K562 (cell line): ENCODE measurements at regions not wholly inside any gene's neighbourhood (a gene's known extent, or its start where the extent isn't known, plus 50 kb on each side); places are given as distances from the start of the nearest gene placed in this dataset.

ENCODE experiments used
- ATAC-seq: fragments of 200-7000 bp; cut with Tn5 transposase; 3 replicates; pipeline ENCODE4 v1.9.1; 2020; ENCODE audit warnings: moderate library complexity
- BruUV-seq: library from RNA; stranded (reverse); fragments of 400-500 nt; replicated peaks from 2 replicates; lab custom pipeline; 2021; lab: Mats Ljungman, UMichigan
- CTCF ChIA-PET: fragments of 300-600 bp; formaldehyde crosslinking; extraction: SDS; loops from one replicate; lab custom pipeline; 2021; ENCODE audit warnings: low intra/inter-chr PET ratio; lab: Yijun Ruan, JAX
- POLR2A ChIA-PET: fragments of 300-600, 350-650 bp; sonication (Branson Sonifier 250); formaldehyde crosslinking; extraction: SDS; loops from one replicate; lab custom pipeline; 2021; ENCODE audit warnings: antibody characterized with exemption, inconsistent platforms; lab: Yijun Ruan, JAX
- DNase-seq, 4 experiments: peaks; one replicate each; pipeline versions ENCODE4 v3.0.0 to v3.0.0-alpha.2; 2011 to 2018; ENCODE audit warnings: low spot score in 3 of 4, mixed read lengths in 3 of 4; ENCODE audit errors: extremely low read depth in 1 of 4
- FAIRE-seq: peaks from 2 replicates; lab custom pipeline; 2011; peaks lifted over from hg19 to GRCh38; lab: Jason Lieb, UNC
- H2AFZ ChIP-seq: 2 replicates; pipeline ENCODE4 v1.6.0; 2011; ENCODE audit warnings: low read depth, low read length, control low read depth, inconsistent platforms
- H3K27ac ChIP-seq: fragments of 200-600 bp; 3 replicates; pipeline ENCODE4 v1.8.0; 2011; ENCODE audit warnings: low read depth, mild to moderate bottlenecking, control low read depth, inconsistent platforms, low read length, moderate library complexity, mixed read lengths; ENCODE audit errors: extremely low read depth
- H3K27me3 ChIP-seq, 2 experiments: fragments of 300-600 bp in 1 of 2; 2 replicates in 1 of 2; 3 replicates in 1 of 2; pipeline versions ENCODE4 v1.6.0 to v1.8.0; 2011; ENCODE audit warnings: inconsistent platforms in 2 of 2, low read length in 2 of 2, mild to moderate bottlenecking in 1 of 2, mixed read lengths in 1 of 2, moderate library complexity in 1 of 2; ENCODE audit not compliant: control insufficient read depth in 2 of 2, insufficient read depth in 2 of 2
- H3K36me3 ChIP-seq: fragments of 300-600 bp; 3 replicates; pipeline ENCODE4 v1.8.0; 2011; ENCODE audit warnings: mild to moderate bottlenecking, low read length, inconsistent platforms; ENCODE audit not compliant: control insufficient read depth, insufficient read depth
- H3K4me1 ChIP-seq, 2 experiments: fragments of 200-600 bp in 1 of 2; replicated peaks in 1 of 2; 2 replicates in 1 of 2; 3 replicates in 1 of 2; pipeline versions ENCODE4 v1.5.1 to v1.8.0; 2011; ENCODE audit warnings: inconsistent platforms in 2 of 2, low read length in 2 of 2, mild to moderate bottlenecking in 1 of 2, mixed read lengths in 1 of 2, moderate library complexity in 1 of 2; ENCODE audit not compliant: control insufficient read depth in 2 of 2, insufficient read depth in 2 of 2
- H3K4me2 ChIP-seq: 2 replicates; pipeline ENCODE4 v1.6.1; 2011; ENCODE audit warnings: low read length, control low read depth, inconsistent platforms, mixed read lengths; ENCODE audit not compliant: insufficient read depth
- H3K4me3 ChIP-seq: fragments of 200-600 bp; sonication (generic), shearing (Covaris generic); 2 replicates; pipeline ENCODE4 v1.5.1; 2016; ENCODE audit warnings: control low read depth, inconsistent platforms
- H3K79me2 ChIP-seq: fragments of 200-600 bp; 3 replicates; pipeline ENCODE4 v1.8.0; 2011; ENCODE audit warnings: low read length, inconsistent platforms; ENCODE audit not compliant: control insufficient read depth, insufficient read depth
- H3K9ac ChIP-seq, 2 experiments: 2 replicates each; pipeline versions ENCODE4 v1.6.0 to v1.6.1; 2011; ENCODE audit warnings: low read depth in 2 of 2, low read length in 2 of 2, control low read depth in 1 of 2, inconsistent platforms in 1 of 2, mild to moderate bottlenecking in 1 of 2, mixed read lengths in 1 of 2; ENCODE audit not compliant: insufficient read depth in 1 of 2
- H3K9me1 ChIP-seq: one replicate; pipeline ENCODE4 v1.6.0; 2011; ENCODE audit warnings: inconsistent platforms, mild to moderate bottlenecking, low read length, moderate library complexity; ENCODE audit not compliant: control insufficient read depth, insufficient read depth
- H3K9me3 ChIP-seq: replicated peaks from 2 replicates; pipeline ENCODE4 v1.5.1; 2011; ENCODE audit warnings: low read depth, low read length, inconsistent platforms; ENCODE audit not compliant: control insufficient read depth, insufficient read depth
- H4K20me1 ChIP-seq: replicated peaks from 2 replicates; pipeline ENCODE4 v1.6.1; 2011; ENCODE audit warnings: low read length, inconsistent platforms, mixed read lengths; ENCODE audit not compliant: control insufficient read depth, insufficient read depth
- ARID3A ChIP-seq: IDR thresholded peaks from 2 replicates; pipeline ENCODE4 v1.6.1; 2012; ENCODE audit warnings: low read depth, low read length, improper control_type of control experiment, borderline replicate concordance
- CHAMP1 ChIP-seq: fragments of 450-650 bp; IDR thresholded peaks from 2 replicates; pipeline ENCODE4 v1.6.1; 2016; ENCODE audit warnings: mild to moderate bottlenecking
- FOXJ2 ChIP-seq: fragments of 200-800 bp; sonication (Bioruptor generic); IDR thresholded peaks from 2 replicates; pipeline ENCODE4 v1.6.1; 2016; ENCODE audit warnings: missing genetic modification characterization, missing compliant biosample characterization
- HSF4 ChIP-seq: fragments of 250-450 bp; sonication (Bioruptor Pico); IDR thresholded peaks from 2 replicates; pipeline ENCODE4 v2.1.2; 2022; ENCODE audit warnings: mild to moderate bottlenecking, moderate library complexity, borderline replicate concordance
- MAFF ChIP-seq: IDR thresholded peaks from 2 replicates; pipeline ENCODE4 v1.6.1; 2012; ENCODE audit warnings: low read length, improper control_type of control experiment
- MCM7 ChIP-seq, 2 experiments: fragments of 450-650 bp; IDR thresholded peaks; 2 replicates each; pipeline ENCODE4 v1.6.1; 2016 to 2018
- MECOM ChIP-seq: fragments of 250-450 bp; sonication (Bioruptor Pico); IDR thresholded peaks from 2 replicates; pipeline ENCODE4 v1.8.0; 2022; ENCODE audit warnings: inconsistent platforms
- PRPF4 ChIP-seq: fragments of 200-400 bp; formaldehyde crosslinking; IDR thresholded peaks from one replicate; pipeline ENCODE4 v1.6.1; 2017; ENCODE audit warnings: low read length, low read depth, mild to moderate bottlenecking; ENCODE audit not compliant: insufficient read depth, poor library complexity, severe bottlenecking
- SAFB ChIP-seq: fragments of 200-400 bp; formaldehyde crosslinking; IDR thresholded peaks from 2 replicates; pipeline ENCODE4 v1.6.1; 2017; ENCODE audit warnings: low read depth, low read length, borderline replicate concordance
- SAFB2 ChIP-seq: fragments of 200-400 bp; formaldehyde crosslinking; IDR thresholded peaks from 2 replicates; pipeline ENCODE4 v1.6.1; 2018; ENCODE audit warnings: borderline replicate concordance, low read length, low read depth, moderate library complexity; ENCODE audit not compliant: severe bottlenecking
- SIN3A ChIP-seq, 2 experiments: fragments of 150-350 bp in 1 of 2; IDR thresholded peaks; 2 replicates each; pipeline ENCODE4 v1.6.1; 2011 to 2016; ENCODE audit warnings: borderline replicate concordance in 2 of 2, low read depth in 2 of 2, low read length in 2 of 2, mild to moderate bottlenecking in 2 of 2, moderate library complexity in 2 of 2; ENCODE audit not compliant: control insufficient read depth in 1 of 2
- ZNF239 ChIP-seq: fragments of 250-450 bp; sonication (Bioruptor Pico); IDR thresholded peaks from 2 replicates; pipeline ENCODE4 v1.4.0; 2020; ENCODE audit warnings: mild to moderate bottlenecking
- ZNF354B ChIP-seq: fragments of 250-450 bp; sonication (Bioruptor Pico); IDR thresholded peaks from 2 replicates; pipeline ENCODE4 v1.4.0; 2020
- WGBS: fragments of 100-300 bp; shearing (Covaris generic); methylation state at CpG from one replicate; pipeline ENCODE4 v1.1.6; 2016; ENCODE audit warnings: low coverage, mixed read lengths; ENCODE audit not compliant: insufficient coverage; ENCODE audit errors: missing lambda C conversion rate; 5-methylcytosine and 5-hydroxymethylcytosine counted together
- in situ Hi-C: fragments of 300-500 bp; cut with MboI; formaldehyde crosslinking; loops from 4 replicates; pipeline ENCODE4 v1.15.0; 2018; ENCODE audit warnings: inconsistent platforms, mixed read lengths
- intact Hi-C: fragments of 100-400 bp; cut with micrococcal nuclease; formaldehyde crosslinking; loops from 2 replicates; pipeline ENCODE4 v1.14.2; 2022

- ATAC-seq, result no peak
- H3K4me3 ChIP-seq, result no peak overlapping the region
- H3K27ac ChIP-seq, result no peak overlapping the region
- intact Hi-C loops, result no loop called here
- TF ChIP-seq MCM7 (IDR thresholded peaks at IDR 0.05) (no peak), ZNF239 (CRISPR knock-in tag) (no peak), HSF4 (CRISPR knock-in tag) (no peak), ZNF354B (CRISPR knock-in tag) (no peak), SIN3A (IDR thresholded peaks at IDR 0.05; ENCODE audit: borderline replicate concordance in 2 of 2, control insufficient read depth in 1 of 2, low read depth in 2 of 2, low read length in 2 of 2) (no peak)
- peaks cover 0 to 3% of the 10 kb centered on the region in 2 experiments; a peak in 1 of 5 replicates for H3K4me1 ChIP-seq
- no peaks in the 10 kb centered on the region for H3K36me3 ChIP-seq
- BruUV-seq, result no TSS peak
- CTCF ChIA-PET, result no interaction called here
- POLR2A ChIA-PET, result interaction anchor here (0.7 kb wide), 1 partner anchor 14 kb away, joined by 3 read pairs; no protein-coding TSS in a partner anchor
- no peaks in the 10 kb centered on the region for H4K20me1 ChIP-seq
- H3K9me1 ChIP-seq, result no peaks in the 10 kb centered on the region
- under 1% methylated on average over 11 of the region's 11 CpGs for WGBS
- DNase-seq, result no peak
- no peaks in the 10 kb centered on the region for H3K9me3 ChIP-seq
- in situ Hi-C loops, result no loop called here
- no peak for FAIRE-seq
- H2AFZ ChIP-seq, result no peak overlapping the region
- H3K27me3 ChIP-seq, result peaks cover 23 to 48% of the 10 kb centered on the region in 2 experiments; a peak in 4 of 5 replicates
- no peaks in the 10 kb centered on the region for H3K79me2 ChIP-seq
- no peak overlapping the region for H3K9ac ChIP-seq
- H3K4me2 ChIP-seq, result no peak overlapping the region
These were observed 108.8 kb upstream of the FOXC1 start for GRCh38 chr6:1500913-1501312.

- Histone ChIP-seq H3K79me2 (no peaks in the 10 kb centered on the region), H3K27me3 (peaks cover 23 to 48% of the 10 kb centered on the region in 2 experiments), H3K4me1 (peaks cover 0 to 3% of the 10 kb centered on the region in 2 experiments; a peak in 1 of 5 replicates), H4K20me1 (no peaks in the 10 kb centered on the region), H3K9ac (no peak overlapping the region), H3K27ac (no peak overlapping the region), H2AFZ (no peak overlapping the region), H3K4me3 (no peak overlapping the region), H3K9me3 (no peaks in the 10 kb centered on the region), H3K36me3 (no peaks in the 10 kb centered on the region), H3K4me2 (no peak overlapping the region), H3K9me1 (no peaks in the 10 kb centered on the region)
- DNase-seq (no peak), ATAC-seq (no peak), FAIRE-seq (no peak)
- ChIA-PET POLR2A (interaction anchor here (0.6 kb wide), 1 partner anchor 10 kb away, joined by 3 read pairs; no protein-coding TSS in a partner anchor), CTCF (no interaction called here)
- intact Hi-C loops, result no loop called here
- BruUV-seq, result no TSS peak
- in situ Hi-C loops, result no loop called here
- WGBS, result 2% methylated on average over 7 of the region's 7 CpGs
- no peak for TF ChIP-seq FOXJ2 (tag)
- no peak for TF ChIP-seq MAFF
- TF ChIP-seq MECOM (CRISPR knock-in tag), result no peak
- no peak for TF ChIP-seq ARID3A
- TF ChIP-seq CHAMP1, result no peak
- no peak for TF ChIP-seq PRPF4
- TF ChIP-seq SAFB, result no peak
- TF ChIP-seq SAFB2, result no peak
These were observed 107.7 kb upstream of the FOXC1 start for GRCh38 chr6:1502041-1502440.
